ENCODE measurements at regions not wholly inside any gene's neighbourhood (a gene's known extent, or its start where the extent isn't known, plus 50 kb on each side); places are given as distances from the start of the nearest gene placed in this dataset.

- Mint-ChIP-seq H3K4me1 (no peaks in the 10 kb centered on the region), H3K27ac (no peak overlapping the region), H3K36me3 (ENCODE audit: low read depth) (no peaks in the 10 kb centered on the region), H3K9me3 (no peaks in the 10 kb centered on the region), H3K27me3 (no peaks in the 10 kb centered on the region), H3K4me3 (no peak overlapping the region)
- DNase-seq = no peak
- intact Hi-C loops (cut with micrococcal nuclease) = no loop called here
Measured at GRCh38 chr21:22474403-22474802, 1476.2 kb downstream of the NCAM2 start.

GRCh38 chr21:22476214-22476613, 1478.0 kb downstream of the NCAM2 start:
- intact Hi-C loops (cut with micrococcal nuclease) = no loop called here
- Mint-ChIP-seq H3K27me3 (no peaks in the 10 kb centered on the region), H3K4me3 (no peak overlapping the region), H3K4me1 (no peaks in the 10 kb centered on the region), H3K27ac (no peak overlapping the region), H3K36me3 (ENCODE audit: low read depth) (no peaks in the 10 kb centered on the region), H3K9me3 (no peaks in the 10 kb centered on the region)
- DNase-seq = no peak

- no peaks in the 10 kb centered on the region for H3K9me3 Mint-ChIP-seq
- DNase-seq = no peak
Measured at GRCh38 chr21:22476726-22477646, 1478.8 kb downstream of the NCAM2 start.

GRCh38 chr21:22490049-22490448, 1491.8 kb downstream of the NCAM2 start:
- H3K27me3 Mint-ChIP-seq = no peaks in the 10 kb centered on the region
- intact Hi-C loops (cut with micrococcal nuclease) = no loop called here
- no peak overlapping the region for H3K4me3 Mint-ChIP-seq
- DNase-seq = no peak
- no peaks in the 10 kb centered on the region for H3K36me3 Mint-ChIP-seq (ENCODE audit: low read depth)
- H3K4me1 Mint-ChIP-seq = no peaks in the 10 kb centered on the region
- no peak overlapping the region for H3K27ac Mint-ChIP-seq
- no peaks in the 10 kb centered on the region for H3K9me3 Mint-ChIP-seq

More at GRCh38 chr21:22476726-22477646, 1478.8 kb downstream of the NCAM2 start:
- intact Hi-C loops (cut with micrococcal nuclease) = no loop called here
- H3K27me3 Mint-ChIP-seq = no peaks in the 10 kb centered on the region
- H3K27ac Mint-ChIP-seq = no peak overlapping the region
- H3K4me3 Mint-ChIP-seq = no peak overlapping the region
- H3K4me1 Mint-ChIP-seq = no peaks in the 10 kb centered on the region
- no peaks in the 10 kb centered on the region for H3K36me3 Mint-ChIP-seq (ENCODE audit: low read depth)

- intact Hi-C loops (cut with micrococcal nuclease) = no loop called here
- H3K27me3 Mint-ChIP-seq = no peaks in the 10 kb centered on the region
Measured at GRCh38 chr21:22516230-22516629, 1518.0 kb downstream of the NCAM2 start.

GRCh38 chr21:22535630-22536029, 1537.4 kb downstream of the NCAM2 start:
- intact Hi-C loops (cut with micrococcal nuclease) = no loop called here
- no peak for DNase-seq

More at GRCh38 chr21:22516230-22516629, 1518.0 kb downstream of the NCAM2 start:
- H3K36me3 Mint-ChIP-seq (ENCODE audit: low read depth) = no peaks in the 10 kb centered on the region
- H3K4me1 Mint-ChIP-seq = no peaks in the 10 kb centered on the region
- no peak overlapping the region for H3K4me3 Mint-ChIP-seq
- H3K9me3 Mint-ChIP-seq = no peaks in the 10 kb centered on the region
- no peak for DNase-seq
- H3K27ac Mint-ChIP-seq = no peak overlapping the region

GRCh38 chr21:22536509-22536908, 1538.3 kb downstream of the NCAM2 start:
- no peak overlapping the region for H3K27ac Mint-ChIP-seq
- no peak overlapping the region for H3K4me3 Mint-ChIP-seq
- H3K9me3 Mint-ChIP-seq = peaks cover 39% of the 10 kb centered on the region
- no peaks in the 10 kb centered on the region for H3K36me3 Mint-ChIP-seq (ENCODE audit: low read depth)
- peaks cover 2% of the 10 kb centered on the region for H3K4me1 Mint-ChIP-seq
- intact Hi-C loops (cut with micrococcal nuclease) = no loop called here
- no peaks in the 10 kb centered on the region for H3K27me3 Mint-ChIP-seq
- DNase-seq = no peak

More at GRCh38 chr21:22535630-22536029, 1537.4 kb downstream of the NCAM2 start:
- Mint-ChIP-seq H3K4me1 (peaks cover 2% of the 10 kb centered on the region), H3K9me3 (peaks cover 35% of the 10 kb centered on the region), H3K27me3 (no peaks in the 10 kb centered on the region), H3K4me3 (no peak overlapping the region), H3K27ac (no peak overlapping the region), H3K36me3 (ENCODE audit: low read depth) (no peaks in the 10 kb centered on the region)

- H3K4me3 Mint-ChIP-seq = no peak overlapping the region
- H3K4me1 Mint-ChIP-seq = no peaks in the 10 kb centered on the region
- no peak for DNase-seq
- H3K9me3 Mint-ChIP-seq = peaks cover 7% of the 10 kb centered on the region
- no peaks in the 10 kb centered on the region for H3K27me3 Mint-ChIP-seq
- no peak overlapping the region for H3K27ac Mint-ChIP-seq
- H3K36me3 Mint-ChIP-seq (ENCODE audit: low read depth) = no peaks in the 10 kb centered on the region
- intact Hi-C loops (cut with micrococcal nuclease) = no loop called here
Measured at GRCh38 chr21:22544747-22545146, 1546.5 kb downstream of the NCAM2 start.

- H3K4me1 Mint-ChIP-seq = no peaks in the 10 kb centered on the region
- H3K4me3 Mint-ChIP-seq = no peak overlapping the region
- no peak for DNase-seq
- H3K9me3 Mint-ChIP-seq = no peaks in the 10 kb centered on the region
- no peaks in the 10 kb centered on the region for H3K36me3 Mint-ChIP-seq (ENCODE audit: low read depth)
- H3K27ac Mint-ChIP-seq = no peak overlapping the region
- H3K27me3 Mint-ChIP-seq = no peaks in the 10 kb centered on the region
- intact Hi-C loops (cut with micrococcal nuclease) = no loop called here
Measured at GRCh38 chr21:22552390-22552789, 1554.2 kb downstream of the NCAM2 start.

- Mint-ChIP-seq H3K27me3 (no peaks in the 10 kb centered on the region), H3K36me3 (ENCODE audit: low read depth) (no peaks in the 10 kb centered on the region), H3K4me1 (no peaks in the 10 kb centered on the region), H3K27ac (no peak overlapping the region), H3K9me3 (no peaks in the 10 kb centered on the region), H3K4me3 (no peak overlapping the region)
- no peak for DNase-seq
- intact Hi-C loops (cut with micrococcal nuclease) = no loop called here
Measured at GRCh38 chr21:22554690-22555316, 1556.6 kb downstream of the NCAM2 start.

GRCh38 chr21:22556829-22557228, 1558.6 kb downstream of the NCAM2 start:
- Mint-ChIP-seq H3K4me3 (no peak overlapping the region), H3K27me3 (no peaks in the 10 kb centered on the region), H3K4me1 (no peaks in the 10 kb centered on the region), H3K9me3 (peaks cover 3% of the 10 kb centered on the region), H3K36me3 (ENCODE audit: low read depth) (no peaks in the 10 kb centered on the region), H3K27ac (no peak overlapping the region)
- no peak for DNase-seq
- intact Hi-C loops (cut with micrococcal nuclease) = no loop called here

- H3K36me3 Mint-ChIP-seq (ENCODE audit: low read depth) = no peaks in the 10 kb centered on the region
- no peak overlapping the region for H3K27ac Mint-ChIP-seq
Measured at GRCh38 chr21:22561946-22562345, 1563.7 kb downstream of the NCAM2 start.

GRCh38 chr21:22573834-22574233, 1575.6 kb downstream of the NCAM2 start:
- Mint-ChIP-seq H3K4me1 (no peaks in the 10 kb centered on the region), H3K27me3 (no peaks in the 10 kb centered on the region), H3K27ac (no peak overlapping the region), H3K9me3 (no peaks in the 10 kb centered on the region), H3K36me3 (ENCODE audit: low read depth) (no peaks in the 10 kb centered on the region), H3K4me3 (no peak overlapping the region)
- intact Hi-C loops (cut with micrococcal nuclease) = no loop called here
- no peak for DNase-seq

More at GRCh38 chr21:22561946-22562345, 1563.7 kb downstream of the NCAM2 start:
- no peak for DNase-seq
- Mint-ChIP-seq H3K4me3 (no peak overlapping the region), H3K27me3 (no peaks in the 10 kb centered on the region), H3K4me1 (no peaks in the 10 kb centered on the region), H3K9me3 (peaks cover 3% of the 10 kb centered on the region)
- intact Hi-C loops (cut with micrococcal nuclease) = no loop called here

GRCh38 chr21:22575165-22575584, 1577.0 kb downstream of the NCAM2 start:
- no peak overlapping the region for H3K4me3 Mint-ChIP-seq
- H3K9me3 Mint-ChIP-seq = no peaks in the 10 kb centered on the region
- no peak overlapping the region for H3K27ac Mint-ChIP-seq
- no peak for DNase-seq
- intact Hi-C loops (cut with micrococcal nuclease) = no loop called here
- H3K27me3 Mint-ChIP-seq = no peaks in the 10 kb centered on the region
- no peaks in the 10 kb centered on the region for H3K4me1 Mint-ChIP-seq
- no peaks in the 10 kb centered on the region for H3K36me3 Mint-ChIP-seq (ENCODE audit: low read depth)
